Activated CD4-positive, alpha-beta T cell treated with anti-CD3 and anti-CD28 coated beads for 1 hour (primary cell): ENCODE measurements at regions not wholly inside any gene's neighbourhood (a gene's known extent, or its start where the extent isn't known, plus 50 kb on each side); places are given as distances from the start of the nearest gene placed in this dataset.
"Not testable (repeated sequence)": the region's sequence is repeated elsewhere in the genome, so short reads cannot be mapped to it uniquely, and the experiment has no call there.

Experiments
- DNase-seq: peaks from one replicate; pipeline ENCODE4 v3.0.0-alpha.2; 2020

GRCh38 chr6:140542863-140543262, 1168.4 kb upstream of the CITED2 start:
- no peak for DNase-seq

GRCh38 chr6:140541288-140541687, 1166.8 kb upstream of the CITED2 start:
- no peak for DNase-seq

DNA sequence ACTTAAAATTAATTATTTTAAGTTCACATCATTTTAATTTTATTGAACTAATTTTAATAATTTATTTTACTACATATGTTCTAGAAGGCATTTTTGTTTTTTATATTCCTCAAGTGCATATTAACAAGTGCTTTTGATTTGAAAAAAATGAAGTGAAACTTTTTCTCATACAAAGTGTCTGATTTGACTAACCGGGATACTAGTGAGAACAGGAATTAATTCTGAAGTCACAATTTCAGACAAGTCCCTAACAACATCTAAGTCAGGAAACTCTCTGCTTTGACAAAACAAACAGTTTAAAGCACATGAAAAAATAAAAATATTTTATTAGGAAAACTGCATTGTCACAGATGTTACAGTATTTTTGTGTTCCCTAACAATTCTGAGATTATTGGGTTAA, 1166.3 kb upstream of the CITED2 start:
- no peak for DNase-seq

- DNase-seq = no peak
Observed at GRCh38 chr6:140538926-140539325, 1164.5 kb upstream of the CITED2 start.

DNA sequence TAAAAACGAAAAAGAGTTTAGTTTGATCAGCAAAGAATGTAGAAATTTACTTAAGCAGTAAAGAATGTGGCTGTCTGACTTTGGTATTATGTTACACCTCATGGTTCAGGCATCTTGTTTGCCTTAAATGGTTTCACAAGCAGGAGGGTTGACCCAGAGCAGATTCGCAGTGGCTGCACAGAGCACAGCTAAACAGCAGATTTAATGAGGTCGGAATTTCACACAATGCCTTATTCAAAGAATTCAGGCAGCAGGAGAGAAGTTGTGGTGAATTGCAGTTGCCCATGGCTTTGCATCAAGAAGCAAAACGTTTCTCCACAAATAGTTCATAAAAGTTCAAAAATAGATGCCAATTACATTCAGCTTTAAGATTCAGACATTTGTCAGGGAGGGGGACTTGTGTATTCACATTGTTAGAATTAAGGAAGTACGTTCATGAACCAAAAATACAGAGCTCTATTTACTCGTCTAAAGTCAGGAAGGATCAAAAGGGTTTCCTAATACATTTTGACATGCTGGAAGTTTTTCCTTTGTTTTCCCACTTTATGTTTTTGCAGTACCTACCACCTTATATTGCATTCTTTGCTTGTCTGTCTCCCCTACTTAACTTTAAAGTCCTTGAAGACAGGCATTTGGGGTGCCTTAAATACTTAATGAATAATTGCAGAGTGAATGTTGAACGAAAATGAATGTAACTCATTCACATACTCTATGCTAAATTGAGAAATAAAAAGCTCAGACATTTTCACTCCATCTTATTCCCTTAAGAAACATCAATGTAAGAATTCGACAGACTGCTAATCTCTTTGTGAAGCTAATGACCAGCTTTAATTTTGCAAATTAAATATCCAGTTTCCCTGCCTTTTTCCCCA, 1163.6 kb upstream of the CITED2 start:
- no peak for DNase-seq

- no peak for DNase-seq
Observed at GRCh38 chr6:140537211-140537610, 1162.8 kb upstream of the CITED2 start.

DNA sequence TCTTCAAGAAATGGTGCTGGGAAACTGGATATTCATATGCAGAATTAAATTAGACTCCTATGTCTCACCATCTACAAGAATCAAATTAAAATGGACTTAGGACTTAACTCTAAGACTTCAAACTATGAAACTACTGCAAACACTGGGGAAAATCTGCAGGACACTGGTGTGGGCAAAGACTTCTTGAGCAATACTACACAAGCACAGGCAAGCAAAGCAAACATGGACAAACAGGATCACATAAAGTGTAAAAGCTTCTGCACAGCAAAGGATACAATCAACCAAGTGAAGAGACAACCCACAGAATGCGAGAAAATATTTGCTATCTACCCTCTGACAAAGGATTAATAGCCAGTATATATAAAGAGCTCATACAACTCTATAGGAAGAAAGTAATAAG, 1161.1 kb upstream of the CITED2 start:
- no peak for DNase-seq

DNA sequence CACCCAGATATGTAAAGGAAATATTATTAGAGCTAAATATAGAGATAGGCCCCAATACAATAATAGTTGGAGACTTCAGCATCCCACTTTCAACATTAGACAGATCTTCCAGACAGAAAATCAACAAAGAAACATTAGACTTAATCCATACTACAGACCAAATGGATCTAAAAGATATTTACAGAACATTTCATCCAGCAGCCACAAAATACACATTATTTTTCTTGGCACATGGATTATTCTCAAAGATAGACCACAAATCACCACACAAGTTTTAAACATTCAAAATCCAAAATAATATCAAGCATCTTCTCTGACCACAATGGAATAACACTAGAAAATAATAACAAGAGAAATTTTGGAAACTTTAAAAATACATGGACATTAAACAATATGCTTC, 1159.1 kb upstream of the CITED2 start:
- no peak for DNase-seq

GRCh38 chr6:140504776-140505175, 1130.3 kb upstream of the CITED2 start:
- DNase-seq = no peak

- DNase-seq = no peak
Observed at GRCh38 chr6:140500849-140501248, 1126.4 kb upstream of the CITED2 start.

DNA sequence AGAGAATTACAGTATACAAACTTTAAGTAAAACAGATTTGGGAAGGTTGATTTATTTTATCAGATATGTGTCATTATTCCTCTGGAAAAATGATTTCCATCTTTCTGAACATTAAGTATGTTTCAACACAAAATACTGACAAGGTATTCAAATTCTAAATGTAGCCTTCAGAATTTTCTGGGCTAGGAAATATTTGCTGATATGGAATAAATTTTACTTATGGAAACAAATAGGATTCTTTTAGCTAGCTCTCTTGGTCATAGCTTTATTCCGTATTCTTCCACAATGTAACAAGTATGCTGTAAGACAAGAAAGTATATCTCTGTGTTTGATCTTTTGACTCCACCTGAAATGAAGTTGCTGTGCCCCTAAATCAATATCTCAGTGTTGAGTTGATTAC, 1125.2 kb upstream of the CITED2 start:
- DNase-seq = no peak

DNA sequence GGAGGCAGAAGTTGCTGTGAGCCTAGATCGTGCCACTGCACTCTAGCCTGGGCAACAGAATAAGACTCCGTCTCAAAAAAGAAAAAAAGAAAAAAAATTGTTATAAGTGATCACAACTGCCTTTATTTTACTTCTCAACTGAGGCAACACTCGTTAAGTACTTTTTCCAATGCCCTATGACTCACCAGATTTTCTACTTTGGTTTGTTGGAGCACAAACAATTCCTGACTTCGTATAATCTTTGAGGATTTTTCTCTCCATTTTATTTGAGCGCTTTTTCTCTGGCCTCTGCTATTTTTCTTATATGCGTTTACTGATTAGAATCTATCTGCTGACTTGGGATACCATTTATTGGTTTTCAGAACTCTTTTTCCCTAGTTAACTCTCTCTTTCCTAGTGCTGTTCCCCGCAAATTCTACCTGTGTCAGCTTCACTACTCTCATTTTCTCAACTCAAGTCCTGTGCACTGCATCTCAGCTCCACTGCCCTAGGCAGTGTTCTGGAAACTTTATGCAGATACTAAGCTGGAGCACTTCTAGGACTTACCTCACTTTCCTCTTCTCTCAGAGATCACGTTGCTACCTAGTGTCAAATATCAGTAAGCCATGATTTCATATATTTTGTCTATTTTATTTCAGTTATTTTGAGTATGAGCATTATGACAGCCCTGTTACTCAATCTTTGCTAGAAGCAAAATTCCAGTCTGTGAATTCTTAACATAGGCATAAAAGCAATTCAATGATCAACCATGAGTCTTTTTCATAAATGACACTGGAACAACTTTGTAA, 1120.1 kb upstream of the CITED2 start:
- no peak for DNase-seq

- DNase-seq = not testable (repeated sequence)
Observed at GRCh38 chr6:140493470-140493869, 1119.0 kb upstream of the CITED2 start.

DNA sequence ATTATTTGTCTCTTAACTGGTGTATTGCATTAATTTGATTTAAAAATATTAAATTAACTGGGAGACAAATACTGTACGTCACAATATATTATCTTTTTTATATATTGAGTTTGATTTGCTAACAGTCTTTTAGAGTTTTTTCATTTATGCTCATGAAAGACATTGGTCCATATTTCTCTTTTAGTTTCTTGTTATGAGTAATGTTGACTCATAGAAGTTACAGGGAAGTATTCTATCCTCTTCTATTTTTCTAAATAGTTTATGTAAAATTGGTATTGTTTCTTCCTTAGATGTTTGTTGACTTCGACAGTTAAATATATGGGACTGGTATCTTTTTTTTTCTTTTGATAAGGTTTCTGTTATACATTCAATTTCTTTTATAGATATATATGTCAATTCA, 1115.6 kb upstream of the CITED2 start:
- no peak for DNase-seq

- DNase-seq = no peak
Observed at GRCh38 chr6:140487586-140487985, 1113.1 kb upstream of the CITED2 start.

GRCh38 chr6:140486450-140487361, 1112.3 kb upstream of the CITED2 start:
- no peak for DNase-seq

- no peak for DNase-seq
Observed at GRCh38 chr6:140485740-140486449, 1111.4 kb upstream of the CITED2 start.

DNA sequence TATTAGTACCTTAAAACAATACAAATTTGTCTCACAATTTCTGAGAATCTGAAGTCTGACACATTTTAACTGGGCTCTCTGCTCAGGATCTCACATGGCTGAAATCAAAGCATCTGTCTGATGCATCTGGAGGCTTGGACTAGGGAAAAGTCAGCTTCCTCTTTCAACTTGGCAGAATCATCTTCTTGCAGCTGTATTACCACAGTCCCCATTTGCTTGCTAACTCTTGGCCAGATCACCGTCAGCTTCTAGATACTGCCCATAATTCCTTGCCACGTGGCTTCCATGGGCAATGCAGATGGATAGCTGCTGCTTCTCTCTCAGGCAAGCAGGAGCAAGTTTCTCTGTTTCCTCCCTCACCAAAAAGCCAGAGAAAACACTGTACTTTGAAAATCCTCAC, 1106.4 kb upstream of the CITED2 start:
- DNase-seq = no peak

GRCh38 chr6:140478631-140479030, 1104.2 kb upstream of the CITED2 start:
- DNase-seq = no peak

GRCh38 chr6:140475086-140475485, 1100.6 kb upstream of the CITED2 start:
- no peak for DNase-seq

GRCh38 chr6:140464720-140465119, 1090.3 kb upstream of the CITED2 start:
- DNase-seq = no peak

- DNase-seq = no peak
Observed at GRCh38 chr6:140463312-140463710, 1088.9 kb upstream of the CITED2 start.
